CD4-positive, alpha-beta T cell treated with Interleukin-6 at 100 ng/mL for 8 hours (primary cell): ENCODE measurements at regions not wholly inside any gene's neighbourhood (a gene's known extent, or its start where the extent isn't known, plus 50 kb on each side); places are given as distances from the start of the nearest gene placed in this dataset.

Experiments used
- DNase-seq: peaks from one replicate; pipeline ENCODE4 v3.0.0-alpha.2; 2020; ENCODE audit warnings: mixed read lengths, low spot score

GRCh38 chr14:65281991-65282895, 130.3 kb upstream of the FUT8 start:
- DNase-seq: peak; percentile 26

- no peak for DNase-seq
Observed at GRCh38 chr14:65282896-65283253, 129.7 kb upstream of the FUT8 start.

- DNase-seq: peak; percentile 9
Observed at GRCh38 chr14:65286443-65286842, 126.1 kb upstream of the FUT8 start.

GRCh38 chr14:65287264-65288131, 125.0 kb upstream of the FUT8 start:
- DNase-seq: peak; percentile 73

GRCh38 chr14:65290830-65291229, 121.7 kb upstream of the FUT8 start:
- no peak for DNase-seq

GRCh38 chr14:65291531-65291930, 121.0 kb upstream of the FUT8 start:
- no peak for DNase-seq

- DNase-seq: no peak
Observed at GRCh38 chr14:65294816-65295215, 117.7 kb upstream of the FUT8 start.

GRCh38 chr14:65296402-65296801, 116.1 kb upstream of the FUT8 start:
- DNase-seq: no peak

- no peak for DNase-seq
Observed at GRCh38 chr14:65296876-65297275, 115.7 kb upstream of the FUT8 start.

GRCh38 chr14:65297744-65298143, 114.8 kb upstream of the FUT8 start:
- no peak for DNase-seq

- DNase-seq: peak; percentile 32
Observed at GRCh38 chr14:65299826-65300225, 112.7 kb upstream of the FUT8 start.

GRCh38 chr14:65301862-65302539, 110.5 kb upstream of the FUT8 start:
- no peak for DNase-seq

GRCh38 chr14:65302571-65303189, 109.8 kb upstream of the FUT8 start:
- no peak for DNase-seq

- DNase-seq: no peak
Observed at GRCh38 chr14:65303190-65303898, 109.2 kb upstream of the FUT8 start.

- DNase-seq: no peak
Observed at GRCh38 chr14:65303899-65304222, 108.7 kb upstream of the FUT8 start.

- DNase-seq: no peak
Observed at GRCh38 chr14:65304239-65304638, 108.3 kb upstream of the FUT8 start.

GRCh38 chr14:65304963-65305362, 107.6 kb upstream of the FUT8 start:
- no peak for DNase-seq

GRCh38 chr14:65308536-65308935, 104.0 kb upstream of the FUT8 start:
- no peak for DNase-seq

GRCh38 chr14:65310568-65310967, 102.0 kb upstream of the FUT8 start:
- DNase-seq: no peak

- DNase-seq: no peak
Observed at GRCh38 chr14:65312859-65313258, 99.7 kb upstream of the FUT8 start.
